Urothelium cell line (cell line): ENCODE measurements at regions not wholly inside any gene's neighbourhood (a gene's known extent, or its start where the extent isn't known, plus 50 kb on each side); places are given as distances from the start of the nearest gene placed in this dataset.
"Not testable (repeated sequence)": the region's sequence is repeated elsewhere in the genome, so short reads cannot be mapped to it uniquely, and the experiment has no call there.

ENCODE experiments used
- DNase-seq: peaks from one replicate; pipeline ENCODE4 v3.0.0; 2011; ENCODE audit warnings: low spot score, mixed read lengths
- FAIRE-seq: peaks from 2 replicates; lab custom pipeline; 2011; peaks lifted over from hg19 to GRCh38; lab: Jason Lieb, UNC

DNA sequence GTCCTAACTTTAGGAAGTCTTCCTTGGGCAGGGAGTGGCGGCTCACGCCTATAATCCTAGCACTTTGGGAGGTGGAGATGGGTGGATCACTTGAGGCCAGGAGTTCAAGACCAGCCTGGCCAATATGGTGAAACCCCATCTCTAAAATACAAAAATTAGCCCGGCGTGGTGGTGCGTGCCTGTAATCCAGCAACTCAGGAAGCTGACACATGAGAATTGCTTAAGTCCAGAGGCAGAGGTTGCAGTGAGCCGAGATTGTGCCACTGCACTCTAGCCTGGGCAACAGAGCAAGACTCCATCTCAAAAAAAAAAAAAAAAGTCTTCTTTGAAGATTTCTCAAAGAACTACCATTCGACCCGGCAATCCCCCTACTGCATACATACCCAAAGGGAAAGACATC lies 50.0 kb upstream of the GPCPD1 start:
- FAIRE-seq, DNase-seq: not testable (repeated sequence)
